IMR-90 (cell line): ENCODE measurements at regions not wholly inside any gene's neighbourhood (a gene's known extent, or its start where the extent isn't known, plus 50 kb on each side); places are given as distances from the start of the nearest gene placed in this dataset.

Experiments used
- ATAC-seq: fragments of 200-7000 bp; cut with Tn5 transposase; 2 replicates; pipeline ENCODE4 v1.9.1; 2020; ENCODE audit warnings: low read depth, mild to moderate bottlenecking, moderate library complexity
- BruUV-seq: library from RNA; stranded (reverse); fragments of 400-500 nt; replicated peaks from 2 replicates; lab custom pipeline; 2021; lab: Mats Ljungman, UMichigan
- CTCF ChIA-PET: fragments of 300-600 bp; formaldehyde crosslinking; extraction: SDS; loops from one replicate; lab custom pipeline; 2021; ENCODE audit warnings: antibody characterized with exemption; lab: Yijun Ruan, JAX
- POLR2A ChIA-PET: fragments of 300-600 bp; sonication (Branson Sonifier 250); formaldehyde crosslinking; loops from one replicate; lab custom pipeline; 2022; ENCODE audit warnings: antibody characterized with exemption; ENCODE audit not compliant: unreplicated experiment; lab: Charles Lee
- DNase-seq: peaks from one replicate; pipeline ENCODE4 v3.0.0; 2013
- H2AFZ ChIP-seq: replicated peaks from 2 replicates; pipeline ENCODE3; 2013; ENCODE audit warnings: low read length, mild to moderate bottlenecking; ENCODE audit not compliant: poor library complexity
- H2AK5ac ChIP-seq: 2 replicates; pipeline ENCODE4 v1.6.1; 2013; ENCODE audit warnings: low read depth, low read length, inconsistent platforms
- H2AK9ac ChIP-seq: replicated peaks from 2 replicates; pipeline ENCODE3; 2013; ENCODE audit warnings: mild to moderate bottlenecking, low read depth, low read length, moderate library complexity; ENCODE audit not compliant: poor library complexity
- H2BK120ac ChIP-seq: 2 replicates; pipeline ENCODE4 v1.6.1; 2013; ENCODE audit warnings: low read depth, low read length, inconsistent platforms
- H2BK15ac ChIP-seq: 3 replicates; pipeline ENCODE4 v1.6.1; 2013; ENCODE audit warnings: low read depth, low read length, inconsistent platforms
- H2BK20ac ChIP-seq: 2 replicates; pipeline ENCODE4 v1.6.1; 2013; ENCODE audit warnings: low read depth, mild to moderate bottlenecking, inconsistent platforms, low read length, moderate library complexity
- H2BK5ac ChIP-seq: 2 replicates; pipeline ENCODE4 v1.6.1; 2013; ENCODE audit warnings: mild to moderate bottlenecking, low read depth, low read length, inconsistent platforms; ENCODE audit not compliant: poor library complexity, severe bottlenecking
- H3K14ac ChIP-seq: replicated peaks from 2 replicates; pipeline ENCODE4 v1.6.1; 2013; ENCODE audit warnings: low read depth, low read length, inconsistent platforms
- H3K18ac ChIP-seq: 2 replicates; pipeline ENCODE4 v1.6.1; 2013; ENCODE audit warnings: low read depth, low read length, control low read depth
- H3K23ac ChIP-seq: 2 replicates; pipeline ENCODE4 v1.6.1; 2013; ENCODE audit warnings: low read depth, low read length, inconsistent platforms
- H3K27ac ChIP-seq: 2 replicates; pipeline ENCODE4 v1.5.1; 2013; ENCODE audit warnings: mild to moderate bottlenecking, control low read depth, low read length; ENCODE audit not compliant: insufficient read depth
- H3K27me3 ChIP-seq: 2 replicates; pipeline ENCODE4 v1.6.1; 2013; ENCODE audit warnings: low read length; ENCODE audit not compliant: control insufficient read depth, insufficient read depth
- H3K36me3 ChIP-seq: 2 replicates; pipeline ENCODE4 v1.6.1; 2013; ENCODE audit warnings: low read length, mixed read lengths; ENCODE audit not compliant: control insufficient read depth, insufficient read depth
- H3K4ac ChIP-seq: 2 replicates; pipeline ENCODE4 v1.6.1; 2013; ENCODE audit warnings: low read depth, low read length, inconsistent platforms
- H3K4me1 ChIP-seq: 2 replicates; pipeline ENCODE4 v1.6.1; 2013; ENCODE audit warnings: low read length, mixed read lengths; ENCODE audit not compliant: control insufficient read depth, insufficient read depth
- H3K4me2 ChIP-seq: 2 replicates; pipeline ENCODE4 v1.6.1; 2013; ENCODE audit warnings: low read depth, mild to moderate bottlenecking, control low read depth, low read length, moderate library complexity
- H3K4me3 ChIP-seq: 2 replicates; pipeline ENCODE4 v1.5.1; 2013; ENCODE audit warnings: low read depth, mild to moderate bottlenecking, control low read depth, low read length, moderate library complexity; ENCODE audit not compliant: insufficient read depth
- H3K56ac ChIP-seq: 2 replicates; pipeline ENCODE4 v1.6.1; 2013; ENCODE audit warnings: low read length, inconsistent platforms; ENCODE audit not compliant: insufficient read depth; ENCODE audit errors: extremely low read depth
- H3K79me1 ChIP-seq, 2 experiments: 2 replicates each; pipeline ENCODE4 v1.6.1; 2013; ENCODE audit warnings: low read length in 2 of 2, inconsistent platforms in 1 of 2, low read depth in 1 of 2
- H3K9ac ChIP-seq: 2 replicates; pipeline ENCODE4 v1.6.1; 2013; ENCODE audit warnings: low read depth, low read length, control low read depth
- H3K9me1 ChIP-seq: 2 replicates; pipeline ENCODE4 v1.6.1; 2013; ENCODE audit warnings: low read length, inconsistent platforms; ENCODE audit not compliant: insufficient read depth
- H3K9me3 ChIP-seq: 2 replicates; pipeline ENCODE4 v1.6.1; 2013; ENCODE audit warnings: low read length; ENCODE audit not compliant: control insufficient read depth, insufficient read depth
- H4K20me1 ChIP-seq: 2 replicates; pipeline ENCODE4 v1.6.1; 2013; ENCODE audit warnings: low read length, inconsistent platforms; ENCODE audit not compliant: insufficient read depth
- H4K5ac ChIP-seq: 2 replicates; pipeline ENCODE4 v1.6.1; 2013; ENCODE audit warnings: mild to moderate bottlenecking, low read depth, low read length, control low read depth
- H4K8ac ChIP-seq, 2 experiments: 2 replicates each; pipeline ENCODE4 v1.6.1; 2013; ENCODE audit warnings: low read depth in 2 of 2, low read length in 2 of 2, control low read depth in 1 of 2, inconsistent platforms in 1 of 2
- H4K91ac ChIP-seq: 2 replicates; pipeline ENCODE4 v1.6.1; 2013; ENCODE audit warnings: low read depth, low read length, inconsistent platforms; ENCODE audit not compliant: insufficient read depth
- BHLHE40 ChIP-seq: fragments of 150-350 bp; IDR thresholded peaks from 2 replicates; pipeline ENCODE4 v1.6.1; 2016; ENCODE audit warnings: mild to moderate bottlenecking, low read depth, low read length
- CEBPB ChIP-seq: IDR thresholded peaks from 2 replicates; pipeline ENCODE4 v1.6.1; 2012; ENCODE audit warnings: low read depth, low read length, improper control_type of control experiment
- WGBS, 2 experiments: methylation state at CpG; one replicate each; pipeline versions ENCODE4 v1.1.5 to v1.1.7; 2013; ENCODE audit warnings: missing lambda C conversion rate in 2 of 2; ENCODE audit not compliant: insufficient read length in 1 of 2; ENCODE audit errors: extremely low coverage in 2 of 2; 5-methylcytosine and 5-hydroxymethylcytosine counted together
- dilution Hi-C: fragments of 300-500 bp; cut with HindIII; formaldehyde crosslinking; loops from one replicate; pipeline ENCODE4 v1.14.3; 2018; ENCODE audit warnings: low sequenced_read_pairs; ENCODE audit not compliant: unreplicated experiment
- in situ Hi-C: fragments of 300-500 bp; cut with MboI; formaldehyde crosslinking; loops from 3 replicates; pipeline ENCODE4 v1.14.3; 2019; ENCODE audit warnings: low sequenced_read_pairs, inconsistent platforms, mixed read lengths
- intact Hi-C: fragments of 100-400 bp; cut with micrococcal nuclease; formaldehyde crosslinking; loops from 2 replicates; pipeline ENCODE4 v1.10.0; 2022

- intact Hi-C loops (no loop called here), in situ Hi-C loops (no loop called here), dilution Hi-C loops (no loop called here)
- Histone ChIP-seq H3K9me1 (peaks cover 3% of the 10 kb centered on the region; the same call in 1 of the 2 replicates), H3K9ac (no peak overlapping the region), H3K14ac (no peak overlapping the region), H4K91ac (no peak overlapping the region), H3K4ac (peak overlapping the region; percentile 12; the same call in 1 of the 2 replicates), H4K5ac (no peak overlapping the region), H2BK5ac (no peak overlapping the region), H3K27me3 (no peaks in the 10 kb centered on the region), H4K20me1 (no peaks in the 10 kb centered on the region), H2AK5ac (no peak overlapping the region; the same call in 1 of the 2 replicates), H3K23ac (no peak overlapping the region), H3K79me1 (no peaks in the 10 kb centered on the region), H4K8ac (no peak overlapping the region), H2BK15ac (no peak overlapping the region), H3K4me3 (no peak overlapping the region), H3K56ac (no peak overlapping the region), H3K18ac (no peak overlapping the region), H3K27ac (no peak overlapping the region; the same call in 1 of the 2 replicates), H3K9me3 (no peaks in the 10 kb centered on the region), H2BK20ac (no peak overlapping the region), H3K4me2 (no peak overlapping the region), H2BK120ac (no peak overlapping the region; the same call in 1 of the 2 replicates), H3K36me3 (no peaks in the 10 kb centered on the region), H2AK9ac (no peak overlapping the region), H3K4me1 (peaks cover 4% of the 10 kb centered on the region; the same call in 1 of the 2 replicates), H2AFZ (no peak overlapping the region)
- BruUV-seq = no TSS peak
- 51% methylated on average over 3 of the region's 14 CpGs; no CpG with 5 or more reads in 1 of the 2 experiments for WGBS, 2 experiments
- POLR2A ChIA-PET = interaction anchor here (0.6 kb wide), 1 partner anchor 80 kb away, joined by 12 read pairs; no protein-coding TSS in a partner anchor
- TF ChIP-seq BHLHE40 = no peak
- peak; percentile 95 for TF ChIP-seq CEBPB
- ATAC-seq (no peak; the same call in 1 of the 2 replicates), DNase-seq (peak; percentile 32)
- CTCF ChIA-PET = interaction anchor here (0.6 to 2.8 kb wide), 6 partner anchors 19 to 1871 kb away, joined by 3 to 20 read pairs (median 4); no protein-coding TSS in a partner anchor
Measured at GRCh38 chr12:107400686-107401447, 284.7 kb upstream of the PWP1 start.
